SK-N-MC (cell line): ENCODE measurements at regions not wholly inside any gene's neighbourhood (a gene's known extent, or its start where the extent isn't known, plus 50 kb on each side); places are given as distances from the start of the nearest gene placed in this dataset.

Experiments
- EZH2 ChIP-seq: fragments of 200-600 bp; sonication (generic); IDR thresholded peaks from one replicate; pipeline ENCODE4 v1.6.1; 2017; ENCODE audit warnings: antibody characterized with exemption
- POLR2AphosphoS5 ChIP-seq: IDR thresholded peaks from 2 replicates; pipeline ENCODE4 v1.6.1; 2012; ENCODE audit warnings: mild to moderate bottlenecking, low read depth, low read length, borderline replicate concordance

DNA sequence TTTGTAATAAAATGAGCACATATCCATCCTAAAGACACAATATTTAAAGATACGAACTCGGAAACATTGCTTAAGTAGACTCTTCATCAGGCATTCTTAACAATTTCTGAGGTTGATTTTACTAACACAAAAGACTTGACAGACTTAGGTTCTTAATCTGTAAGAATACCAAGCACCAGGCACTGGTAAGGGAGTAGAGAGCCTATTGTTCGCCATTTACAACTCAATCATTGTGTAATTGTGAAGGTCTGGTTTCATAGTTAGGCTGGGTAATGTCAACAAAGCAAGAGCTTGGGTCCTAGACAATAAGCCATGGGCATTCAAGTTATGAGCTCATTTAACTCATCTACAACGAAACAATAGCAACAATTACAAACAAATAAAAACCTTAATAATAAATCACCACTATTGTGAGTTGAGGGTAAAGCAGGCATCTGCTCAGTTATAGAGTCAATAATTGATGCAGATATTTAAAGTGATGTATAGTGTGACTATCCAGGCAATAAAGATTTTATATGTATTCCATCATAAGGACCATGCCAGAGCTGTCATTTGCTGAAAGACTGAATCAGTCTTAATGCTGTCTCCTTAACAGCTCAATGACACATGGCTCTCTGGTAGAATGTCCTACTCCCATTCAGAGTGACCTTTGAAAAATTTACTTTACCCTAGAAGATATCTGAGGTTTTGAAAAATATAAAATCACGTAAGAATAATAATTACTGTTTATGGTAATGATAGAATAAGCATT, 664.0 kb upstream of the PCDH7 start:
- TF ChIP-seq EZH2 (no peak), POLR2AphosphoS5 (no peak)
